Suprapubic skin (tissue), 3 donors: ENCODE measurements at regions not wholly inside any gene's neighbourhood (a gene's known extent, or its start where the extent isn't known, plus 50 kb on each side); places are given as distances from the start of the nearest gene placed in this dataset.

ENCODE experiments used
- CTCF ChIP-seq, 2 donors: fragments of 200-600 bp in 1 of 2; fragments of 450-650 bp in 1 of 2; sonication (generic) in 1 of 2; IDR thresholded peaks; one replicate each; pipeline ENCODE4 v1.5.1; 2016 to 2019; ENCODE audit warnings: antibody characterized with exemption in 2 of 2, mild to moderate bottlenecking in 1 of 2, moderate library complexity in 1 of 2
- POLR2A ChIP-seq, 2 donors: fragments of 450-650 bp; IDR thresholded peaks; one replicate each; pipeline ENCODE4 v1.6.1; 2017; ENCODE audit warnings: antibody characterized with exemption in 2 of 2, mild to moderate bottlenecking in 2 of 2, moderate library complexity in 2 of 2

DNA sequence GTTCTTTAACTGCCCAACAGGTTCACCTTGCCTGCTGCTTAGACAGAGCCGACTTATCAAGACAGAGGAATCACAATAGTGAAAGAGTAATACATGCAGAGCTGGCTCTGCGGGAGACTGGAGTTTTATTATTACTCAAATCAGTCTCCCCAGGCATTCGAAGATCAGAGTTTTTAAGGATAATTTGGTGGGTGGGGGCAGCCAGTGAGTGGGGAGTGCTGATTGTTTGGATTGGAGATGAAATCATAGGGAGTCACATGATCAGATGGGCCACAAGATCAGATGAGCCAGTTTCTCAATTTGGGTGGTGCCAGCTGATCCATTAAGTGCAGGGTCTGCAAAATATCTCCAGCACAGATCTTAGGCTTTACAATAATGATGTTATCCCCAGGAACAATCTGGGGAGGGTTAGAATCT lies 131.3 kb downstream of the AKR1D1 start:
- TF ChIP-seq CTCF (IDR thresholded peaks at IDR 0.05) (no peak), POLR2A (IDR thresholded peaks at IDR 0.05) (no peak)
